Immature natural killer cell (primary cell): ENCODE measurements at regions not wholly inside any gene's neighbourhood (a gene's known extent, or its start where the extent isn't known, plus 50 kb on each side); places are given as distances from the start of the nearest gene placed in this dataset.
"Not testable (repeated sequence)": the region's sequence is repeated elsewhere in the genome, so short reads cannot be mapped to it uniquely, and the experiment has no call there.

Source experiments
- DNase-seq, 3 donors: peaks; one replicate each; pipeline ENCODE4 v3.0.0; 2022; ENCODE audit warnings: mixed read lengths in 1 of 3
- H3K27ac Mint-ChIP-seq, 6 donors: one replicate each; pipeline ENCODE4 v1.8.0; 2020; ENCODE audit warnings: mixed read lengths in 6 of 6, mild to moderate bottlenecking in 5 of 6, inconsistent platforms in 4 of 6, moderate library complexity in 3 of 6
- H3K27me3 Mint-ChIP-seq, 3 donors: one replicate each; pipeline ENCODE4 v1.8.0; 2020 to 2021; ENCODE audit warnings: low read depth in 3 of 3, mild to moderate bottlenecking in 3 of 3, mixed read lengths in 3 of 3, moderate library complexity in 3 of 3, inconsistent platforms in 1 of 3
- H3K36me3 Mint-ChIP-seq, 3 donors: one replicate each; pipeline ENCODE4 v1.8.0; 2020; ENCODE audit warnings: mixed read lengths in 3 of 3, inconsistent platforms in 2 of 3, mild to moderate bottlenecking in 2 of 3
- H3K4me1 Mint-ChIP-seq, 2 donors: one replicate each; pipeline ENCODE4 v1.8.0; 2020; ENCODE audit warnings: inconsistent platforms in 2 of 2, mild to moderate bottlenecking in 2 of 2, mixed read lengths in 2 of 2, moderate library complexity in 1 of 2
- H3K4me3 Mint-ChIP-seq, 5 donors: one replicate each; pipeline ENCODE4 v1.8.0; 2020; ENCODE audit warnings: mild to moderate bottlenecking in 5 of 5, mixed read lengths in 5 of 5, inconsistent platforms in 3 of 5, moderate library complexity in 3 of 5
- H3K9me3 Mint-ChIP-seq, 6 donors: one replicate each; pipeline ENCODE4 v1.8.0; 2020; ENCODE audit warnings: mild to moderate bottlenecking in 6 of 6, mixed read lengths in 6 of 6, inconsistent platforms in 4 of 6, moderate library complexity in 3 of 6

- H3K4me3 Mint-ChIP-seq, result no peak overlapping the region
- DNase-seq, result no peak
- H3K27ac Mint-ChIP-seq, result no peak overlapping the region
- H3K36me3 Mint-ChIP-seq, result peaks cover 0 to 4% (median 0%) of the 10 kb centered on the region in 3 donors
- peaks cover 5 to 49% (median 21%) of the 10 kb centered on the region in 6 donors for H3K9me3 Mint-ChIP-seq
- H3K4me1 Mint-ChIP-seq, result no peaks in the 10 kb centered on the region
- peaks cover 0 to 5% (median 0%) of the 10 kb centered on the region in 3 donors for H3K27me3 Mint-ChIP-seq
Measured at GRCh38 chr6:164751395-164751794, 558.0 kb downstream of the C6orf118 start.

- DNase-seq, result no peak
- Mint-ChIP-seq H3K27me3 (peaks cover 0 to 5% (median 0%) of the 10 kb centered on the region in 3 donors), H3K4me3 (no peak overlapping the region), H3K27ac (no peak overlapping the region), H3K36me3 (peaks cover 0 to 4% (median 0%) of the 10 kb centered on the region in 3 donors), H3K9me3 (peaks cover 4 to 59% (median 24%) of the 10 kb centered on the region in 6 donors), H3K4me1 (no peaks in the 10 kb centered on the region)
Measured at GRCh38 chr6:164750128-164750527, 559.3 kb downstream of the C6orf118 start.

- no peak for DNase-seq
- H3K27ac Mint-ChIP-seq, result no peak overlapping the region
- peaks cover 0 to 6% (median 0%) of the 10 kb centered on the region in 3 donors for H3K27me3 Mint-ChIP-seq
- H3K4me1 Mint-ChIP-seq, result no peaks in the 10 kb centered on the region
- H3K4me3 Mint-ChIP-seq, result no peak overlapping the region
- peaks cover 0 to 4% (median 0%) of the 10 kb centered on the region in 3 donors for H3K36me3 Mint-ChIP-seq
- peaks cover 5 to 64% (median 23%) of the 10 kb centered on the region in 6 donors for H3K9me3 Mint-ChIP-seq
Measured at GRCh38 chr6:164749221-164750064, 560.0 kb downstream of the C6orf118 start.

- H3K36me3 Mint-ChIP-seq, result no peaks in the 10 kb centered on the region
- no peaks in the 10 kb centered on the region for H3K4me1 Mint-ChIP-seq
- DNase-seq, result no peak
- H3K27ac Mint-ChIP-seq, result no peak overlapping the region
- H3K27me3 Mint-ChIP-seq, result peaks cover 0 to 7% (median 0%) of the 10 kb centered on the region in 3 donors
- H3K4me3 Mint-ChIP-seq, result no peak overlapping the region
- peaks cover 16 to 60% (median 34%) of the 10 kb centered on the region in 6 donors for H3K9me3 Mint-ChIP-seq
Measured at GRCh38 chr6:164744301-164744700, 565.1 kb downstream of the C6orf118 start.

- no peak overlapping the region for H3K27ac Mint-ChIP-seq
- peaks cover 0 to 6% (median 0%) of the 10 kb centered on the region in 3 donors for H3K27me3 Mint-ChIP-seq
- no peak overlapping the region for H3K4me3 Mint-ChIP-seq
- no peaks in the 10 kb centered on the region for H3K4me1 Mint-ChIP-seq
- no peaks in the 10 kb centered on the region for H3K36me3 Mint-ChIP-seq
- no peak for DNase-seq
- H3K9me3 Mint-ChIP-seq, result peaks cover 17 to 60% (median 34%) of the 10 kb centered on the region in 6 donors
Measured at GRCh38 chr6:164741938-164742451, 567.4 kb downstream of the C6orf118 start.

- not testable (repeated sequence) for H3K36me3 Mint-ChIP-seq, DNase-seq, H3K4me1 Mint-ChIP-seq, H3K4me3 Mint-ChIP-seq, H3K27me3 Mint-ChIP-seq, H3K27ac Mint-ChIP-seq
- peaks cover 14 to 31% (median 24%) of the 10 kb centered on the region in 6 donors for H3K9me3 Mint-ChIP-seq
Measured at GRCh38 chr6:164736090-164736489, 573.3 kb downstream of the C6orf118 start.

- Mint-ChIP-seq H3K4me3 (no peak overlapping the region), H3K9me3 (peaks cover 10 to 27% (median 13%) of the 10 kb centered on the region in 6 donors), H3K27ac (no peak overlapping the region), H3K27me3 (peaks cover 0 to 3% (median 2%) of the 10 kb centered on the region in 3 donors), H3K36me3 (peaks cover 0 to 3% (median 0%) of the 10 kb centered on the region in 3 donors), H3K4me1 (no peaks in the 10 kb centered on the region)
- no peak for DNase-seq
Measured at GRCh38 chr6:164731539-164731938, 577.9 kb downstream of the C6orf118 start.

GRCh38 chr6:164721460-164721859, 587.9 kb downstream of the C6orf118 start:
- H3K36me3 Mint-ChIP-seq, result no peaks in the 10 kb centered on the region
- H3K4me3 Mint-ChIP-seq, result no peak overlapping the region
- no peak overlapping the region for H3K27ac Mint-ChIP-seq
- DNase-seq, result no peak
- peaks cover 10 to 28% (median 16%) of the 10 kb centered on the region in 6 donors for H3K9me3 Mint-ChIP-seq
- no peaks in the 10 kb centered on the region for H3K27me3 Mint-ChIP-seq
- no peaks in the 10 kb centered on the region for H3K4me1 Mint-ChIP-seq

- DNase-seq, result no peak
- Mint-ChIP-seq H3K4me1 (no peaks in the 10 kb centered on the region), H3K36me3 (no peaks in the 10 kb centered on the region), H3K4me3 (no peak overlapping the region), H3K9me3 (peaks cover 8 to 36% (median 13%) of the 10 kb centered on the region in 6 donors), H3K27me3 (peaks cover 0 to 4% (median 0%) of the 10 kb centered on the region in 3 donors), H3K27ac (no peak overlapping the region)
Measured at GRCh38 chr6:164700497-164700896, 608.9 kb downstream of the C6orf118 start.

GRCh38 chr6:164695896-164696295, 613.5 kb downstream of the C6orf118 start:
- Mint-ChIP-seq H3K4me3 (no peak overlapping the region), H3K27me3 (peaks cover 0 to 4% (median 0%) of the 10 kb centered on the region in 3 donors), H3K27ac (no peak overlapping the region), H3K4me1 (no peaks in the 10 kb centered on the region), H3K36me3 (no peaks in the 10 kb centered on the region), H3K9me3 (peaks cover 10 to 45% (median 11%) of the 10 kb centered on the region in 6 donors)
- DNase-seq, result no peak

- H3K4me1 Mint-ChIP-seq, result no peaks in the 10 kb centered on the region
- H3K27me3 Mint-ChIP-seq, result peaks cover 0 to 4% (median 0%) of the 10 kb centered on the region in 3 donors
- no peak overlapping the region for H3K27ac Mint-ChIP-seq
- H3K4me3 Mint-ChIP-seq, result no peak overlapping the region
- H3K36me3 Mint-ChIP-seq, result no peaks in the 10 kb centered on the region
- DNase-seq, result no peak
- peaks cover 4 to 43% (median 11%) of the 10 kb centered on the region in 6 donors for H3K9me3 Mint-ChIP-seq
Measured at GRCh38 chr6:164694386-164694785, 615.0 kb downstream of the C6orf118 start.

- H3K27ac Mint-ChIP-seq, result no peak overlapping the region
- no peaks in the 10 kb centered on the region for H3K4me1 Mint-ChIP-seq
- H3K36me3 Mint-ChIP-seq, result no peaks in the 10 kb centered on the region
- H3K9me3 Mint-ChIP-seq, result peaks cover 4 to 41% (median 13%) of the 10 kb centered on the region in 6 donors
- H3K4me3 Mint-ChIP-seq, result no peak overlapping the region
- DNase-seq, result no peak
- peaks cover 0 to 4% (median 0%) of the 10 kb centered on the region in 3 donors for H3K27me3 Mint-ChIP-seq
Measured at GRCh38 chr6:164693944-164694343, 615.5 kb downstream of the C6orf118 start.

- H3K9me3 Mint-ChIP-seq, result peaks cover 3 to 33% (median 12%) of the 10 kb centered on the region in 6 donors
- H3K27me3 Mint-ChIP-seq, result peaks cover 0 to 4% (median 0%) of the 10 kb centered on the region in 3 donors
- H3K36me3 Mint-ChIP-seq, result no peaks in the 10 kb centered on the region
- no peak overlapping the region for H3K27ac Mint-ChIP-seq
- no peak for DNase-seq
- H3K4me1 Mint-ChIP-seq, result no peaks in the 10 kb centered on the region
- H3K4me3 Mint-ChIP-seq, result no peak overlapping the region
Measured at GRCh38 chr6:164692772-164693510, 616.5 kb downstream of the C6orf118 start.
